Posterior cingulate gyrus (tissue), 11 donors: ENCODE measurements at regions not wholly inside any gene's neighbourhood (a gene's known extent, or its start where the extent isn't known, plus 50 kb on each side); places are given as distances from the start of the nearest gene placed in this dataset.
"Not testable (repeated sequence)": the region's sequence is repeated elsewhere in the genome, so short reads cannot be mapped to it uniquely, and the experiment has no call there.

ENCODE experiments used
- DNase-seq, 10 donors: peaks; one replicate each; pipeline versions ENCODE4 v3.0.0 to v3.0.0-alpha.2; 2020 to 2021; ENCODE audit warnings: mixed read lengths in 3 of 10
- intact Hi-C: fragments of 100-400 bp; cut with DNase I; formaldehyde crosslinking; loops from one replicate; pipeline ENCODE4 v1.15.1; 2023

GRCh38 chr14:26319139-26319864 is 278.5 kb downstream of the NOVA1 start:
- intact Hi-C loops: no loop called here
- DNase-seq: no peak

GRCh38 chr14:26304056-26304455 is 293.8 kb downstream of the NOVA1 start:
- intact Hi-C loops: no loop called here
- no peak for DNase-seq

GRCh38 chr14:26293909-26294308 is 303.9 kb downstream of the NOVA1 start:
- no peak for DNase-seq
- intact Hi-C loops: no loop called here

GRCh38 chr14:26289891-26290486 is 307.8 kb downstream of the NOVA1 start:
- intact Hi-C loops: no loop called here
- DNase-seq: no peak

GRCh38 chr14:26286913-26287205 is 311.0 kb downstream of the NOVA1 start:
- no peak for DNase-seq
- intact Hi-C loops: no loop called here

GRCh38 chr14:26286081-26286912 is 311.5 kb downstream of the NOVA1 start:
- intact Hi-C loops: no loop called here
- DNase-seq: no peak

- DNase-seq: no peak
- intact Hi-C loops: no loop called here
Measured at GRCh38 chr14:26282578-26282977, 315.3 kb downstream of the NOVA1 start.

GRCh38 chr14:26282011-26282410 is 315.8 kb downstream of the NOVA1 start:
- DNase-seq: peak in 5 of 10 donors; percentile 6 to 81 (median 41)
- intact Hi-C loops: not testable (repeated sequence)

GRCh38 chr14:26281280-26281998 is 316.4 kb downstream of the NOVA1 start:
- intact Hi-C loops: no loop called here
- DNase-seq: no peak

GRCh38 chr14:26276757-26277156 is 321.1 kb downstream of the NOVA1 start:
- DNase-seq: peak in 2 of 10 donors; percentile 18 to 19
- intact Hi-C loops: loop anchor here (5.0 kb wide), 1 partner anchor 114 kb away; no protein-coding TSS in a partner anchor

GRCh38 chr14:26265170-26265685 is 332.6 kb downstream of the NOVA1 start:
- DNase-seq: no peak
- intact Hi-C loops: no loop called here

- DNase-seq: no peak
- intact Hi-C loops: no loop called here
Measured at GRCh38 chr14:26261368-26262122, 336.3 kb downstream of the NOVA1 start.

GRCh38 chr14:26255213-26255612 is 342.6 kb downstream of the NOVA1 start:
- DNase-seq: no peak
- intact Hi-C loops: no loop called here

GRCh38 chr14:26252176-26252575 is 345.7 kb downstream of the NOVA1 start:
- DNase-seq: no peak
- intact Hi-C loops: no loop called here

- intact Hi-C loops: no loop called here
- no peak for DNase-seq
Measured at GRCh38 chr14:26233118-26233517, 364.7 kb downstream of the NOVA1 start.

- intact Hi-C loops: no loop called here
- DNase-seq: no peak
Measured at GRCh38 chr14:26218861-26219260, 379.0 kb downstream of the NOVA1 start.

- DNase-seq: peak in 1 of 10 donors; percentile 23
- intact Hi-C loops: no loop called here
Measured at GRCh38 chr14:26217778-26218177, 380.1 kb downstream of the NOVA1 start.

- intact Hi-C loops: no loop called here
- DNase-seq: no peak
Measured at GRCh38 chr14:26216786-26217185, 381.0 kb downstream of the NOVA1 start.

GRCh38 chr14:26213846-26214575 is 383.8 kb downstream of the NOVA1 start:
- no peak for DNase-seq

More at GRCh38 chr14:26213846-26214575, 383.8 kb downstream of the NOVA1 start:
- intact Hi-C loops: no loop called here
